ENCODE measurements at regions not wholly inside any gene's neighbourhood (a gene's known extent, or its start where the extent isn't known, plus 50 kb on each side); places are given as distances from the start of the nearest gene placed in this dataset.

- CTCF ChIA-PET: interaction anchor here (0.9 kb wide), 1 partner anchor 10 kb away, joined by 4 read pairs; no protein-coding TSS in a partner anchor
- Histone ChIP-seq H3K36me3 (ENCODE audit: control insufficient read depth, insufficient read depth, low read length) (no peaks in the 10 kb centered on the region), H3K4me3 (ENCODE audit: low read depth, low read length) (no peak overlapping the region), H3K27me3 (ENCODE audit: control insufficient read depth, insufficient read depth, low read length) (peaks cover 7% of the 10 kb centered on the region)
- POLR2A ChIA-PET: no interaction called here
- TF ChIP-seq, protein P1, sequence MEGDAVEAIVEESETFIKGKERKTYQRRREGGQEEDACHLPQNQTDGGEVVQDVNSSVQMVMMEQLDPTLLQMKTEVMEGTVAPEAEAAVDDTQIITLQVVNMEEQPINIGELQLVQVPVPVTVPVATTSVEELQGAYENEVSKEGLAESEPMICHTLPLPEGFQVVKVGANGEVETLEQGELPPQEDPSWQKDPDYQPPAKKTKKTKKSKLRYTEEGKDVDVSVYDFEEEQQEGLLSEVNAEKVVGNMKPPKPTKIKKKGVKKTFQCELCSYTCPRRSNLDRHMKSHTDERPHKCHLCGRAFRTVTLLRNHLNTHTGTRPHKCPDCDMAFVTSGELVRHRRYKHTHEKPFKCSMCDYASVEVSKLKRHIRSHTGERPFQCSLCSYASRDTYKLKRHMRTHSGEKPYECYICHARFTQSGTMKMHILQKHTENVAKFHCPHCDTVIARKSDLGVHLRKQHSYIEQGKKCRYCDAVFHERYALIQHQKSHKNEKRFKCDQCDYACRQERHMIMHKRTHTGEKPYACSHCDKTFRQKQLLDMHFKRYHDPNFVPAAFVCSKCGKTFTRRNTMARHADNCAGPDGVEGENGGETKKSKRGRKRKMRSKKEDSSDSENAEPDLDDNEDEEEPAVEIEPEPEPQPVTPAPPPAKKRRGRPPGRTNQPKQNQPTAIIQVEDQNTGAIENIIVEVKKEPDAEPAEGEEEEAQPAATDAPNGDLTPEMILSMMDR (IDR thresholded peaks at IDR 0.05; ENCODE audit: insufficient read depth, low read depth, low read length): no peak
- DNase-seq (ENCODE audit: low read depth): no peak
Observed at GRCh38 chr2:23239374-23239773, 145.6 kb upstream of the KLHL29 start.

DNA sequence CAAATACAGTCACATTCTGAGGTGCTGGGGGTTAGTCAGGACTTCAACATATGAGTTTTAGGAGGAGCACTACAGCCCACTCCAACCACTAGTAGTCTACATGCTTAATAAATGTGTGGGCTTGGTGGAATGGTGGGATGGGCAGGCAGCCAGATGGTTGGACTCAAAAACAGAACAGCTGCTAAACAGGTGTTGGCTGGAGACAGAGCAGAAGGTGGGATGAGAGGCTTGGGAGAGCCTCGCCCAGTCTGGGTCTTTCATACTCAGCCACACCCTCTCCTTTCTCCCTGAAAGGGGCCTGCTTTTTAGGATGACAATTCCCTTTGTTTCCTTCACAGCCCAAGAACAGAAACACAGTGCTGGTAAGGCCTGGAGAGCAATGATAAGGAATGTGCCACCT, 143.9 kb upstream of the KLHL29 start:
- no peak overlapping the region for H3K4me3 ChIP-seq (ENCODE audit: low read depth, low read length)
- H3K36me3 ChIP-seq (ENCODE audit: control insufficient read depth, insufficient read depth, low read length): no peaks in the 10 kb centered on the region
- ChIA-PET POLR2A (no interaction called here), CTCF (interaction anchor here (0.7 kb wide), 1 partner anchor 20 kb away, joined by 3 read pairs; no protein-coding TSS in a partner anchor)
- TF ChIP-seq, protein P1 (IDR thresholded peaks at IDR 0.05; ENCODE audit: insufficient read depth, low read depth, low read length): no peak
- peaks cover 7% of the 10 kb centered on the region for H3K27me3 ChIP-seq (ENCODE audit: control insufficient read depth, insufficient read depth, low read length)
- DNase-seq (ENCODE audit: low read depth): no peak

- H3K36me3 ChIP-seq (ENCODE audit: control insufficient read depth, insufficient read depth, low read length): no peaks in the 10 kb centered on the region
- DNase-seq (ENCODE audit: low read depth): no peak
- peaks cover 7% of the 10 kb centered on the region for H3K27me3 ChIP-seq (ENCODE audit: control insufficient read depth, insufficient read depth, low read length)
- H3K4me3 ChIP-seq (ENCODE audit: low read depth, low read length): no peak overlapping the region
- ChIA-PET POLR2A (no interaction called here), CTCF (interaction anchor here (0.7 kb wide), 1 partner anchor 19 kb away, joined by 3 read pairs; no protein-coding TSS in a partner anchor)
- TF ChIP-seq, protein P1 (IDR thresholded peaks at IDR 0.05; ENCODE audit: insufficient read depth, low read depth, low read length): no peak
Observed at GRCh38 chr2:23241611-23242245, 143.3 kb upstream of the KLHL29 start.

- CTCF ChIA-PET: interaction anchor here (0.6 kb wide), 1 partner anchor 418 kb away, joined by 3 read pairs; no protein-coding TSS in a partner anchor
Observed at GRCh38 chr2:23243073-23243659, 141.8 kb upstream of the KLHL29 start.

DNA sequence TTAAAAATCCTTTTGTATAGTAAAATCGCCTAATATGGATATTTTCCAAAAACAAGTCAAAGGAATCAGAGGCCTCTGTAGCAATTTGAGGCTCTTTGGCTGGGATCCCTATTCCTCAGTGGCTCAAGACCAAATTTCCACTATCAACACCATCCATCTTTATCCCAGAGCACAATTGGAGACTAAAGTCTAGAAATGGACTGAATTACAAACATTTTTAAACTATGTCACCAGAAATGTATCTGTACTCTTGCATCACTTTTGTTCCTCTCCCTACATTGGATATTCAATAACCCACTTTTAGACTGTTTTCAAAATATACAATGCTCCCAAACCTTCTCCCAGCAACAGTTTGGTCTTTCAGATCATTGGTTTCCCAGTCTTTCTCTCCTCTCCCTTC, 140.4 kb upstream of the KLHL29 start:
- CTCF ChIA-PET: no interaction called here
- no peak for DNase-seq (ENCODE audit: low read depth)
- TF ChIP-seq, protein P1 (IDR thresholded peaks at IDR 0.05; ENCODE audit: insufficient read depth, low read depth, low read length): no peak
- peaks cover 2% of the 10 kb centered on the region; the same call in 1 of the 2 replicates for H3K27me3 ChIP-seq (ENCODE audit: control insufficient read depth, insufficient read depth, low read length)
- H3K36me3 ChIP-seq (ENCODE audit: control insufficient read depth, insufficient read depth, low read length): no peaks in the 10 kb centered on the region
- POLR2A ChIA-PET: interaction anchor here (0.7 kb wide), 1 partner anchor 49 kb away, joined by 3 read pairs; no protein-coding TSS in a partner anchor
- H3K4me3 ChIP-seq (ENCODE audit: low read depth, low read length): no peak overlapping the region

More at GRCh38 chr2:23243073-23243659, 141.8 kb upstream of the KLHL29 start:
- H3K4me3 ChIP-seq (ENCODE audit: low read depth, low read length): no peak overlapping the region
- POLR2A ChIA-PET: no interaction called here
- TF ChIP-seq, protein P1 (IDR thresholded peaks at IDR 0.05; ENCODE audit: insufficient read depth, low read depth, low read length): no peak
- no peaks in the 10 kb centered on the region for H3K36me3 ChIP-seq (ENCODE audit: control insufficient read depth, insufficient read depth, low read length)
- peaks cover 5% of the 10 kb centered on the region for H3K27me3 ChIP-seq (ENCODE audit: control insufficient read depth, insufficient read depth, low read length)
- DNase-seq (ENCODE audit: low read depth): no peak

Measured in BJ (cell line).